Peyer's patch (tissue), 4 donors: ENCODE measurements at regions not wholly inside any gene's neighbourhood (a gene's known extent, or its start where the extent isn't known, plus 50 kb on each side); places are given as distances from the start of the nearest gene placed in this dataset.

ENCODE experiments used
- DNase-seq, 3 donors: peaks; one replicate each; pipeline ENCODE4 v3.0.0-alpha.2; 2017 to 2019
- H3K27ac ChIP-seq, 4 donors: fragments of 200-600 bp; sonication (generic); one replicate each; pipeline ENCODE4 v1.5.1; 2016 to 2019
- H3K27me3 ChIP-seq, 2 donors: fragments of 200-600 bp; sonication (generic); one replicate each; pipeline ENCODE4 v1.5.1; 2019
- H3K36me3 ChIP-seq, 3 donors: fragments of 200-600 bp; sonication (generic); one replicate each; pipeline ENCODE4 v1.5.1; 2016 to 2019
- H3K4me1 ChIP-seq, 4 donors: fragments of 200-600 bp; sonication (generic); one replicate each; pipeline ENCODE4 v1.5.1; 2016 to 2019
- H3K4me3 ChIP-seq, 4 donors: fragments of 200-600 bp; sonication (generic); 1 replicate in 3 of 4; 2 replicates in 1 of 4; pipeline ENCODE4 v1.5.1; 2016 to 2019; ENCODE audit warnings: mild to moderate bottlenecking in 1 of 4
- H3K9me3 ChIP-seq, 4 donors: fragments of 200-600 bp; sonication (generic); one replicate each; pipeline ENCODE4 v1.5.1; 2016 to 2019; ENCODE audit warnings: mild to moderate bottlenecking in 1 of 4
- CTCF ChIP-seq, 6 experiments: fragments of 450-650 bp in 4 of 6; fragments of 200-600 bp in 2 of 6; sonication (generic) in 1 of 6; IDR thresholded peaks; one replicate each; pipeline ENCODE4 v1.5.1; 2017 to 2019; ENCODE audit warnings: antibody characterized with exemption in 6 of 6, mild to moderate bottlenecking in 3 of 6, moderate library complexity in 1 of 6
- POLR2A ChIP-seq, 2 donors: fragments of 450-650 bp; IDR thresholded peaks; one replicate each; pipeline ENCODE4 v1.5.1; 2017; ENCODE audit warnings: antibody characterized with exemption in 2 of 2, mild to moderate bottlenecking in 2 of 2, moderate library complexity in 2 of 2

- no peaks in the 10 kb centered on the region for H3K4me1 ChIP-seq
- H3K27ac ChIP-seq = no peak overlapping the region
- H3K4me3 ChIP-seq = no peak overlapping the region
- H3K27me3 ChIP-seq = no peaks in the 10 kb centered on the region
- H3K36me3 ChIP-seq = no peaks in the 10 kb centered on the region
- TF ChIP-seq CTCF (IDR thresholded peaks at IDR 0.05) (no peak), POLR2A (IDR thresholded peaks at IDR 0.05) (no peak)
- DNase-seq = no peak
- no peaks in the 10 kb centered on the region for H3K9me3 ChIP-seq
Observed at GRCh38 chr1:98406352-98407088, 255.0 kb upstream of the SNX7 start.

- Histone ChIP-seq H3K4me3 (no peak overlapping the region), H3K27me3 (no peaks in the 10 kb centered on the region), H3K9me3 (no peaks in the 10 kb centered on the region), H3K36me3 (no peaks in the 10 kb centered on the region), H3K27ac (no peak overlapping the region), H3K4me1 (no peaks in the 10 kb centered on the region)
- DNase-seq = no peak
- TF ChIP-seq POLR2A (IDR thresholded peaks at IDR 0.05) (no peak), CTCF (IDR thresholded peaks at IDR 0.05) (no peak)
Observed at GRCh38 chr1:98405581-98406074, 255.9 kb upstream of the SNX7 start.

GRCh38 chr1:98404866-98405265 lies 256.7 kb upstream of the SNX7 start:
- H3K27me3 ChIP-seq = no peaks in the 10 kb centered on the region
- H3K36me3 ChIP-seq = no peaks in the 10 kb centered on the region
- H3K4me1 ChIP-seq = no peaks in the 10 kb centered on the region
- H3K9me3 ChIP-seq = no peaks in the 10 kb centered on the region
- TF ChIP-seq POLR2A (IDR thresholded peaks at IDR 0.05) (no peak), CTCF (IDR thresholded peaks at IDR 0.05) (no peak)
- DNase-seq = no peak
- no peak overlapping the region for H3K4me3 ChIP-seq
- H3K27ac ChIP-seq = no peak overlapping the region

- no peak overlapping the region for H3K4me3 ChIP-seq
- DNase-seq = no peak
- H3K36me3 ChIP-seq = no peaks in the 10 kb centered on the region
- H3K4me1 ChIP-seq = no peaks in the 10 kb centered on the region
- TF ChIP-seq CTCF (IDR thresholded peaks at IDR 0.05) = no peak
- TF ChIP-seq POLR2A (IDR thresholded peaks at IDR 0.05) = no peak
- H3K9me3 ChIP-seq = no peaks in the 10 kb centered on the region
- H3K27ac ChIP-seq = no peak overlapping the region
- no peaks in the 10 kb centered on the region for H3K27me3 ChIP-seq
Observed at GRCh38 chr1:98403963-98404480, 257.5 kb upstream of the SNX7 start.

GRCh38 chr1:98402860-98403259 lies 258.7 kb upstream of the SNX7 start:
- no peak for TF ChIP-seq CTCF (IDR thresholded peaks at IDR 0.05)
- TF ChIP-seq POLR2A (IDR thresholded peaks at IDR 0.05) = no peak
- DNase-seq = no peak
- no peaks in the 10 kb centered on the region for H3K9me3 ChIP-seq
- no peaks in the 10 kb centered on the region for H3K36me3 ChIP-seq
- H3K4me1 ChIP-seq = no peaks in the 10 kb centered on the region
- H3K4me3 ChIP-seq = no peak overlapping the region
- H3K27me3 ChIP-seq = no peaks in the 10 kb centered on the region
- H3K27ac ChIP-seq = no peak overlapping the region
